ENCODE measurements at regions not wholly inside any gene's neighbourhood (a gene's known extent, or its start where the extent isn't known, plus 50 kb on each side); places are given as distances from the start of the nearest gene placed in this dataset.

DNA sequence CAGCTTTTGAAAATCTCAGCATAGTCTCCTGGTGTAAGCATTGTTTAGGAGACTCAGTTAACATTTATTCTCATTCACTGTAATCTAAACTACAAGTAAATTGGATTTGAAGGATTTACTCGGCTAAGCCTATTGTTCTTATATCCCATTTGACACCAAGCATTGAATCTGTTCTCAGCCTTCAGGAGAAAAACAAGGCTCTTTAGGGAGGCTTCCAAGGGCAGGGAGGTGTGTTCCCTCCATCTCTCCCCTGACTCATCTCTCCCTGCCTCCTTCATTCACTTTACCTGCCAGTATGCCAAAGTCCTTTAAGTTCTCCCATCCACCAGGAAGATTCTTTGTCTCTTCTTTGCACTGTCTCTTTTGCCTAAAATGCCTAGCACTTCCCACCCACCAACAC lies 347.8 kb downstream of the MFSD1 start:
- intact Hi-C loops (cut with DNase I): no loop called here
- DNase-seq: no peak
- Histone ChIP-seq H3K27ac (no peak overlapping the region), H3K4me3 (no peak overlapping the region), H3K4me1 (no peaks in the 10 kb centered on the region), H3K36me3 (no peaks in the 10 kb centered on the region), H3K9me3 (no peaks in the 10 kb centered on the region), H3K27me3 (no peaks in the 10 kb centered on the region)
- TF ChIP-seq, protein P1, sequence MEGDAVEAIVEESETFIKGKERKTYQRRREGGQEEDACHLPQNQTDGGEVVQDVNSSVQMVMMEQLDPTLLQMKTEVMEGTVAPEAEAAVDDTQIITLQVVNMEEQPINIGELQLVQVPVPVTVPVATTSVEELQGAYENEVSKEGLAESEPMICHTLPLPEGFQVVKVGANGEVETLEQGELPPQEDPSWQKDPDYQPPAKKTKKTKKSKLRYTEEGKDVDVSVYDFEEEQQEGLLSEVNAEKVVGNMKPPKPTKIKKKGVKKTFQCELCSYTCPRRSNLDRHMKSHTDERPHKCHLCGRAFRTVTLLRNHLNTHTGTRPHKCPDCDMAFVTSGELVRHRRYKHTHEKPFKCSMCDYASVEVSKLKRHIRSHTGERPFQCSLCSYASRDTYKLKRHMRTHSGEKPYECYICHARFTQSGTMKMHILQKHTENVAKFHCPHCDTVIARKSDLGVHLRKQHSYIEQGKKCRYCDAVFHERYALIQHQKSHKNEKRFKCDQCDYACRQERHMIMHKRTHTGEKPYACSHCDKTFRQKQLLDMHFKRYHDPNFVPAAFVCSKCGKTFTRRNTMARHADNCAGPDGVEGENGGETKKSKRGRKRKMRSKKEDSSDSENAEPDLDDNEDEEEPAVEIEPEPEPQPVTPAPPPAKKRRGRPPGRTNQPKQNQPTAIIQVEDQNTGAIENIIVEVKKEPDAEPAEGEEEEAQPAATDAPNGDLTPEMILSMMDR (IDR thresholded peaks at IDR 0.05): no peak
- ATAC-seq: no peak
- WGBS, 2 donors: 56 to 67% methylated on average over 1 of the region's 1 CpG

DNA sequence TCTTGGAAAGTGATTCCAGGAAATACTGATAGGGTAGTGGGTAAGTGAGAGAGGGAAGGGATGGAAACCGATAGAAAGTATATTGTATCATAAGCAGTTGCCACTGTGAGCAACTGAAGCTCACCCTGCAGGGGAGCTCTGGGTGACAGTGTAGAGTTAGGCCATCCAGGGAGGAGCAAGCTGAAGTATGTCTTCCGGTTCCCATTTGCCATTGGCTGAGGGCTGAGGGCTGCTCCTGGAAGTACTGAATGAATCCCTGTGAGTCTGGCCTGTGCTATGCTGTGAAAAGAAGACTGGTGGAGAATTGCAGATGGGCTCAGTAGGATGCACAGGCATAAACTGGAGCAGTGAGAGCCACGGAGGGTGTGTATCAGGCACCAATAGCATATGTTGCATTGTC lies 348.3 kb downstream of the MFSD1 start:
- Histone ChIP-seq H3K4me3 (no peak overlapping the region), H3K4me1 (no peaks in the 10 kb centered on the region), H3K27me3 (no peaks in the 10 kb centered on the region), H3K27ac (no peak overlapping the region), H3K9me3 (no peaks in the 10 kb centered on the region), H3K36me3 (no peaks in the 10 kb centered on the region)
- TF ChIP-seq, protein P1 (IDR thresholded peaks at IDR 0.05): no peak
- DNase-seq (no peak), ATAC-seq (no peak)
- intact Hi-C loops (cut with DNase I): no loop called here
- WGBS, 2 donors: 78 to 79% methylated on average over 3 of the region's 3 CpGs

DNA sequence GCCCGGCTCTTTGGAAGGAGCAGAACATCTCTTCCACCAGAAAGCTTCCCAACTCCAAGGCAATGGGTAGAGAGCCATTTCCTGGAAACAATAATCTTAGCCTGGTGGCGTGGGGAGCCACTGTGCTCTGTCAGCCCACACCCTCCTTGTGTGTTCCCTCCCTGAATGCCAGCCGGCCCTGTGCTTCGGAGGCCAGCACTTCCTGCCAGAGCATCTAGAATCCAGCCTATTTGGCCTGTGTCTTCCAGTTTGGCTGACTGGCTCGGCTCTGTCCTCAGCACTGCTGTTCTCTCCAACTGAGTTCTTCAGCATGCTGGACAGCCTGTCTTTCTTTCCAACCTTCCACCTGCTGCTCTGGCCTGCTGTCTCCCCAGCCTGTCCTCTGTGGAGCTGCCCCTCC lies 349.3 kb downstream of the MFSD1 start:
- intact Hi-C loops (cut with DNase I): no loop called here
- Histone ChIP-seq H3K27ac (no peak overlapping the region), H3K4me3 (no peak overlapping the region), H3K4me1 (no peaks in the 10 kb centered on the region), H3K27me3 (no peaks in the 10 kb centered on the region), H3K36me3 (no peaks in the 10 kb centered on the region), H3K9me3 (no peaks in the 10 kb centered on the region)
- 47 to 54% methylated on average over 5 of the region's 5 CpGs for WGBS, 2 donors
- DNase-seq (no peak), ATAC-seq (peak in 2 of 8 donors; percentile 44 to 56)
- TF ChIP-seq, protein P1 (IDR thresholded peaks at IDR 0.05): no peak

DNA sequence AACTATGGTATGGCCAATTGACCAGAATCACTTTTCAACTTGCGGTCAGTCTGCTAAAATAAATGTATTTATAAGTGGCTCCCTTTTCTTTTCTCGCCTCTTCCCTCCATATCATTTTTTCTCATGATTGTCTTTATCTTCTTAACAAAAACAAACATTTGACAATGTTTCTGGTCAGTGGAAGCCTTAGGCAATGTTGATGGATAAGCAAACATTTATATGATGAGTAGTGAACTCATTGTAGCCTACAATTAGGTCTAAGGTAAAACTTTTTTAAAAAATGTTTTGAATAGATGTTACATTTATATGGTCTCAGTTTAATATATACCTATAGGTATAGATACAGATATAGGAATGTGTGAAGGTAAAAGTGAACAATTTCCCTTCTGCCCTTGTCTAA lies 355.4 kb downstream of the MFSD1 start:
- 79 to 87% methylated on average over 2 of the region's 2 CpGs for WGBS, 2 donors

More for the DNA sequence above, 355.4 kb downstream of the MFSD1 start:
- no peaks in the 10 kb centered on the region for H3K9me3 ChIP-seq
- H3K4me3 ChIP-seq: no peak overlapping the region
- ATAC-seq (no peak), DNase-seq (no peak)
- peaks cover 0 to 4% (median 0%) of the 10 kb centered on the region in 9 donors for H3K4me1 ChIP-seq
- TF ChIP-seq, protein P1 (IDR thresholded peaks at IDR 0.05): no peak
- H3K36me3 ChIP-seq: no peaks in the 10 kb centered on the region
- intact Hi-C loops (cut with DNase I): no loop called here
- H3K27ac ChIP-seq: no peak overlapping the region
- H3K27me3 ChIP-seq: no peaks in the 10 kb centered on the region
